Activated effector memory CD4-positive, alpha-beta T cell treated with anti-CD3 and anti-CD28 coated beads, Interleukin-2, amount 50 U/mL, for 16 hours (primary cell): ENCODE measurements at regions not wholly inside any gene's neighbourhood (a gene's known extent, or its start where the extent isn't known, plus 50 kb on each side); places are given as distances from the start of the nearest gene placed in this dataset.

Experiments
- DNase-seq: peaks from one replicate; pipeline ENCODE4 v3.0.0-alpha.2; 2020

DNA sequence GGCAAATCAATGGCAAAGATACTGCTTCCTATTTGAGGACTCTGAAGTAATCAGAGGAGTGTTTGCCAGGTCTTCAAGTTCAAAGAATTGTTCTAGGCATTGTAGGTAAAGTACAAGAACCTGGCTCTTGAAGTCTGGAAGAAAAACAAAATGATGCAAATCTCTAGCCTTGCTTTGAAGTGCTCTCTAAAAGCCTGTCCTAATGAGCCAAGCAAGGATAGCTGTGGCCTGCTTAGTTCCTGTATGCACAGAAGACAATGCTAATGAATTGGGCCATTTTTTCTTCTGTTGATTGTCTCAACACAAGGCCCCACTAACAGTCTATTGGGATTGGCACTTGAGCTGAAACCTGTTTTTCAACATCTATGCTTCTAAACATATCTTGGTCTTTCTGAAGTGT, 165.0 kb upstream of the POU3F2 start:
- DNase-seq: no peak

DNA sequence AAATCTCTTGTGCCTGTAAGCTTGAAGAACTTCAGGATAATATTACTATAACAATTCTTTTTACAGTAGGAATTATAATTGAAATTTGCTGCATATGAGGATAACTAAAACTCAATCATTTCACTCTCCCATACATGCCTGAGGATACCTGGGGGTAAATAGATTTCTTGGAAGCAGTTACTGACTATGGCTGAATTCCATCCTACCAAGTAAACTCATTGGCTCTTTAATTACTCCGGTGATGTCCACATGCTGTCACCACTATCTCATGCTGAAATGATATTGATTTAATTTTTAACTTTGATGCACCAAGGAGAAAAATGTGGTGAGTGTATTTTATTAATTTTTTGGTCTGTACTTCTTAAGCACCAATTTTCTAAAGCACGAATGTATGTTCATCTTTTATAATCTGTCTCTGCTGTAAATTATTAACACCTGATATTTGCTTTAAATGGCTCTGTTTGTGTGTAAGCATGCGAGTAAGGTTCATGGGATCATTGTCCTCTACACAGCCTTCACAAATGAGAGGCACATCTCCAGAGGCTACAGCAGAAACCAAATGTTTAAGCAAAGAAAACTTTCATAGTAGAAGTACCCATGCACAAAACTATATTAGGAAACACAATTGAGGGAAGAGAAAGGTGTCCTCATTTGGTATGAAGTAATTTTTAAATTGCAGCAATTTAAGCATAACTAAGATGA, 164.2 kb upstream of the POU3F2 start:
- DNase-seq: no peak

DNA sequence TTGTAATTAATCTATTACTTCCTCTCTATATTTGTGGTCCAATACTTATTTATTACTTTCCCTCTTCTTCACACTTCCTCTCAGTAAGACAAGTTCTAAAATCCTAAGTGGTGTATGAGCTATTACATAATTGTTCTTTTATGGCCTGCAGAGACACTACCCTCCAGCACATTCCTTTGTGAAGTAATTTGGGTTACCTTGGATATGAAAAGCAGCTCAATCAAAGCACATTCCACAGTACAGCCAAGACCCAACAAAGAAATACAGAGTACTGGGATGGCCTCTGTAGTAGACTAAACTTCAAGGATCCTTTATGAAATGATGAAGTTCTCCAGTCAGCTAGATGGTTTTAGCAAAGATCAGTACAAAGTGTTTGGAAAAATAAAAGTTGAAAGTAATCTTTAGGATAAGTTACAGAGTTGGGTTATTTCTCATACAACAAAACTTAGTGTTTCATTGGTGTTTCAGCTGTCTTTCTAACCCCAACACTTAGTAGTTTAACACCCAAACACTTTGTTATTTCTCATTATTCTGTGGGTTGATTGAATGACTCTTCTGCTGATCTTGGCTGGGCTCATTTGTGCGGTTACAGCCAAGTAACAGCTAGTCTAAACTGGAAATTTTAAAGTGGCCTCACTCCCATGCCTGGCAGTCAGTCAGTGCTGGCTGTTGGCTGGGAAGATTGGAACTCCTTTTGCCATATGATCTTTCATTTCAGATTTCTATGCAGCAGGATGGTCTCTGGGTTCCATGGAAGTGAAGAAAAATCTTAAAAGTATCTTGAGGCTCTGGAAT, 161.5 kb upstream of the POU3F2 start:
- no peak for DNase-seq

DNA sequence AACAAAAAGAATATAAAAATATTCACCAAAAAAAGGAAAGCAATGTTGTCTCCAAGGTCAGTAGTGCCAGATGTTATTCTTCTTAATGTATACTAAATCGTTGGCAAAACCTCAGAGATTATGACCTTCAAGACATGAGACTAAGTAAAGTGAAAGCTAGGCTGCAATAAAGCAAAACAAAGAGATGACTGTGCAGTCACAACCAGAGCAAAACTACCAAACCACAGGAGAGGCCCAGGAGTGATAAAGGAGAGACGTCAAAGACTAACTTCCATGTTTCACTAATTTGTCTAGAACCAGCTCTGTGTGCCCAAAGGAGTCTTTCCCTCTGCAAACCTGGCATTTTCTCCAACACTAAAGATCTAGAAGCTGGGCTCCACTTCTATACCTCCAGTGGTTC, 155.9 kb upstream of the POU3F2 start:
- no peak for DNase-seq

DNA sequence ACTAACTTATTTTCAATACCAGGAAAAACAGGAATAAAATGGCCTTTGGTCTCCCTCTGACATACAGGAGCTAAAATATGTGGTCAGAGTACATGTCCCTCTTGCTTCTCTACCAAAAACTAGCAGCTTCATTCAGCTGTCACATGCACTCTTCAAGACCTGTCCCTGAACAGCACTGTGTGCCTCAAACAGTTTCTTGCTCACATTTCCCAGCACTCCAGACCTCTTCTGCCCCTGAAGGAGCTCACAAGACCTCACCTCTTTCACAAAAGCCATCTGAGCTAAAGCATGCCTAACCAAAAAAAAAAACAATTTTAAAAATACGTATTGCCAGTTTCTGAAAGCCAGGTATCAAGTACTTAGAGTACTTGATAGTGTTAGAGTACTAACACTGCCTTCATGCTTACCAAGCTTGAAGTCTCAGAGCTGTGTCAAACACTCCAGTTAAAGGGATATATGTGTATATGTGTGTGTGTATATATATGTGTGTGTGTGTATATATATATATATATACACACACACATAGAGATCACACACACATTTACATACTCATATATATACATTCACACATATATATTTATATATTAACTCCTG, 148.3 kb upstream of the POU3F2 start:
- DNase-seq: no peak

DNA sequence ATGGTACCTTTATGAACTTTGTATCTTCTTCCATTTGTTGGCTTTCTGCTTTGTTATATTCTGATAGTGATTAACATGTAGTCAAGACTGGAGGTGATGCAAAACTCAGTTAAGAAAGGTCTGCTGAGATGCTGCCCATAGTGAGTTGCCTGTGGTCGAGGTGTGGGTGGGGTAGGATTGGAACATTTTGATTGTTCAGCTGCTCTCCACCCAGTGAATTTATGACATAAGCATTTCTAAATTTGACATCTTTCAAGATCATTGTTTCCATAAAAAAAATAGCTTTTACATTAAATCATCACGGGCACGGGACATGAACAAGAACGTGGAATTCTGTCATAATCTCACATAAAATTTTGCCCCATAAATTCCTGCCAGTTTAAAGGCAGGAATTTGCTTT, 146.6 kb upstream of the POU3F2 start:
- no peak for DNase-seq

DNA sequence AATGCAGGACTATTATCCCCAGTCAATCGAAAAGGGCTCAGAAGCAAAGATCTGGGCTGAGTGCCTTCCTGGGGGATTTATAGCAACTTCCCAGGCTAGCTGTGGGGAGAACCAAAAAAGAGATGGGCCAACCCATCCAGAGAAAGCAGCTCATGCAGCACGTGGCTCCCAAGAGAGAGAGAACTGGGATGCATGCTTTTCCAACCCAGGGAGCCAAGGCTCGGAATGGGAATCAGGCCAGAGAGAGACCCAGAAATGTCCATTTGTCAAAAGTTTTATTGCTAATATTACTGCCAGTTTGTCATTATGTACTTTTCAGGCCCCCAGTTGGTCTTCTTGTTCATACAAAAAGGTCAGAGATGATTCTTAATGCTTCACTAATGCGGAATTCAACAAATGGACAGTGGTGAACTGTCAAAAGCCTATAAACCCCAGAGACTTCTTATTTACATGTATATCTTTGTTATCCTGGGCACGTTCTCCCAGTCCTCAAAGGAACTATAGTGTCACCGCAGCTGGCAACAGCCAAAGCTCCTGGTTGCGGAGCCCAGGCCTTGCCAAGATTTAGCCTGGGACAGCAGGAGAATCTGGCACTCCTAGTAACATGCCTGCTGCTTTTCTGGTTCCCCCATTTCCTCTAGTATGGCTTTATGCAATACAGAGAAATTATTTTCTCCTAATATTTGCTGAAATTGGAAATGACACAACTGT, 139.1 kb upstream of the POU3F2 start:
- DNase-seq: no peak

DNA sequence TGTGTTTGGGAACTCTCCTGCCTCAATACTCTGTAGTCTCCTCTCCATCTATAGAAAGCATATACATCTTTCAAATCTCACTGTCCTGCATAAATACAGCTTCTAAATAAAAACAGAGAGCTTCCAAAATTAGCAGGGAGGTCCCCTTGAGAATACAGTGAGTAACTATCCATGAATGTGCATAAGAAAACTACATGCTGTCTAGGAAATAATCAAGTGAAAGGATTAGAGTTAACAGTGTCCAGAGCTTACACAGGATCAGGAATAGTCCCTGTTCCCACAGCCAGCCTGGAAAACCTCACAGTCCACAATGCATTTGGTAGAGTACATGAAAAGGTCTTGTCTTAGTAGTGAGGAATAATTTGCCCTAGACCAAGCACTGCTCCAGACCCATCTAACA, 123.0 kb upstream of the POU3F2 start:
- DNase-seq: no peak

DNA sequence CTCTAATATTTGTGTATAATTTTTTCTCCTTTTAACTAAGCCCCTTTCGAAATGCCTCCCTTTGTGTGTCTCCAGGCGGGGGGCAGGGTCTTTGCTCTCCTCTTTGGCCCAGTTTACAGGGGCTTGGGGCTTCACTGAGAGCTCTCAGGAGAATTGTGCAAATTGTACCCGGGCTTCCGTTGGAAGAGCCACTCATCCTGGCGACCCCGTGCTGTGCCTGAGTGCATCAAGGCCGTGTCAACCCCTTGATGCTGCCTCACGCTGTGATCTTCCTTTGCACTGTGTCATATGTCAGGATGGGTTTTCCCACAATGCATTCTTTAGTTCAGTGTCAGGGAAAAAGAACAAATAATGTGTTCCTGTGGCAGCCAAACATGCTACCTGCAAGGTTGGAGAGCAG, 118.0 kb upstream of the POU3F2 start:
- no peak for DNase-seq

DNA sequence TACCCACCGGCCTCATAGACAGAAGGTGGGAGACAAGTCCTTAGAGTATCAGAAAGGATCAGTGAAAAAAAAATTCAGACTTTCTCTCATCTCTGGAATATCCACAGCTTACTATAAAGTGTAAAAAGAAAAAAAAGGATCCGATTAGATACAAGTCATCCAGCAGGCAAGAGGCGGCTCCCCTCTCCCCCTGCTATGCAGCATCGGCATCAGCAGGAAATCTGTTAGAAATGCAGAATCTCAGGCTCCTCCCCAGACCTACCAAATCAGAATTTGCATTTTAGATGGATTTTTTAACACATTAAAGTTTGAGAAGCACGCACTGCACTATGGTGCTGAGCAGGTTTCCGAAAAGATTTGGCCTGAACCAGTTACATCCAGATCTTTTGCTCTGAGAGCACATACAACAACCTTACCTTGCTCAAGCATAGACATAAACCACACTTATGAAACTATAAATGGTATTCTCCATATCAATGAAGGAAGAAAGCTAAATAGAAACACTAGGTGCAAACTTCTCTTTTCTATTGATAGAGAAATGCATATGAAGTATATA, 117.0 kb upstream of the POU3F2 start:
- DNase-seq: no peak

DNA sequence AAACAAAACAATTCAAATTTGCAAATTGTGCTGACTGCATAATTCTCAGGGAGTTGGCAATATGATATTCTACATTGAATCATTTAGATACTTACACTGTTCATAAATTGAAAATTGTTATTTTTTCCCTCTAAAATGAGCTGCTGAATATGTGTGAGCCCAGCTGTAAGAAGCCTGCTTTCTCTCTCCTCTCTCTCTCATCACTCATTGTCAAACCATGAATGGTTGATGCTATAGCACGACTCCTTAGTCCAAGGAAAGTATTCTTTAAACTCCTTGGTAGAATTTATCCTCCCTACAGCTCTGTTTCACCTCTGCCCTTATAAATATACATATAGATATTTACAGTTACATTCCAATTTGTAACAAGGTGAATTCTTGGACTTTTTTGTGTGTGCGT, 116.4 kb upstream of the POU3F2 start:
- DNase-seq: no peak

DNA sequence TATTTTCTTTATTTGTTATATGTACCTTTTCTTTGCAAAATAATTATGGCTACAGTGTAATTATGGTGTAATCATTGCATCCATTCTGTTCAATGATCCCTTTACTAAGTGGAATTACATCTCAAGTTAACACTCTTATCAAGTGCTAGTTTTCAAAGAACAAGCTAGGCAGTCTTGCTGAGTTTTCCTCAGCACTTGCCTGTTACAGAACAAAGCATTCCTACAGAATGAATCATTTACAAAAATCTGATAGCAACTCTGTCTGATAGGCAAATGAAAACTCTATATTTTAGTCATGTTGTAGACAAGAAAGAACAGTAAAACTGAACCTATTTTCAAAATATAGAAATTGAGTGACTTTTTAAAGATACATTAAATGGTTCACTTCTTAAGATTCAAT, 109.8 kb upstream of the POU3F2 start:
- DNase-seq: no peak

DNA sequence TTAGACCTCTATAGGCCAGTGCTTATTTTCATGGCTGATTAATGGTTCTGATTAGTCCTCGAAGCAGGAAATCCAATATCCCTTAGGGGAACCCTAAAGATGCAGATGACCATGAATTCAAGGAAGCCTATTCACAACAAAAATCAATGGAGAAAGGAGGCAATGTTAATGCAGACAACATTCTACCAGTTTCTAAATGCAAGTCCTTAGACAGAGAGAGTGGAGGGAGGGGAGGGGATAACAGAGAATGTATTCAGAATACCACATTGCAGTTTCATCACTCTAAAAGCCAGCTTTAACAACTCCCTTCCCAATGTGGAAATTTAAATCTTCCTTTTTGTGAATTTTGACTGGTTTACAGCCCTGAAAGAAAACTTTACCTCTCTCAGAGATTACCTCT, 87.1 kb upstream of the POU3F2 start:
- no peak for DNase-seq

DNA sequence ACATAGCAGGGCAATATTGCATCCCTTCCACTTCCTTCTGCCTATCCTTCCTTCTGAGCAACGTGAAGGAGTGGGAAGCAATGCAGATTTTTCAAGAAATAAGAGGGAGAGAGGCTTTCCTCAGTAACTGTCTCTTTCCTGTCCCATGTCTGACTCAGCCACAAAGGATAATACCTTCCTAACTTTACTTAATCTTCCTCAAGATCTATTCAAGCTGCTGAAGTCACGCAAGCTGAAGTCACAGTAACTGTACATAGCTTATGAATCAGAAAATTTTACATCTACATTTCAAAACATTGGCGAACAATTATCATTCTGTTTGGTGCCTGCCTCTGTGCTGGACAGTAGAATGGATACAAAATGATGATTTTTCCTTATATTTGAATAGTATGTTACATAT, 86.4 kb upstream of the POU3F2 start:
- DNase-seq: no peak

DNA sequence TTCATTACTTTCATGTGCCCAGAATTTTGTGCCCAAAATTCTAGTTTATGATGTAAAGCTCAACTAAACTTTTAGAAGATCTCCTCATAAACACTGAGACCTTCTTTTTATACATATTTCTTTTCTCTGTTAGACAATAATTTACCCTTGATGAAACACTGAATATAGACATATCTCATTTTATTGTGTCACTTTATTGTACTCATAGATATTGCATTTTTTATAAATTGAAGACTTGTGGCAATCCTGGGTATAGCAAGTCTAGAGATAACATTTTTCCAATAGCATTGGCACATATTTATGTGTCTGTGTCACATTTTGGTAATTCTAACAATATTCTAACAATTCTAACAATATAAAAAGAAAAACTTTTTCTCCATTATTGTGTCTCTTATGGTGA, 74.9 kb upstream of the POU3F2 start:
- no peak for DNase-seq

DNA sequence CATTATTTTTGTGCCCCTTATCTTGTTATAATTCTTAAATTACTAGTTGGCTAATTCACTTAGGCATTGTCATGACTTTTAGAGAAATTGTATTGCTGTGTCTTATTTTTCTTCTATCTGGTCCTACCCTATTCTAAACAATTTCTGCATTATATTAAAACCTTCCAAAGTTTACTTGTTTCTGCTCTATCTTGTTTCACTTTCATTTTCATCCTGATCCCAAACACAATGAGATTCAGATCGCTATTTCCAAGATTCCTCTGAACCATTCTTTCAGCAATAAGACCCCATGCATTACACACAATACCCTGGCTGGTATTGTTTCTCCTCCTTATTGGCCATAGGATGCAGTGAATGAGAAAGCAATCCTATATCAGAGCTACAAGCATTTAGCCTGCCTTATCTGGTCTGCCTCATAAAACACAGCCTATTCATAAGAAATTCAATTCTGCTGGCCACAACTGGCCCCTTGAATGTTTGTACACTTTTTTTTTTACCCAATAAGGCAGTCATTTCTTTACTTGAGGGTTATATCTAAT, 69.9 kb upstream of the POU3F2 start:
- DNase-seq: no peak

DNA sequence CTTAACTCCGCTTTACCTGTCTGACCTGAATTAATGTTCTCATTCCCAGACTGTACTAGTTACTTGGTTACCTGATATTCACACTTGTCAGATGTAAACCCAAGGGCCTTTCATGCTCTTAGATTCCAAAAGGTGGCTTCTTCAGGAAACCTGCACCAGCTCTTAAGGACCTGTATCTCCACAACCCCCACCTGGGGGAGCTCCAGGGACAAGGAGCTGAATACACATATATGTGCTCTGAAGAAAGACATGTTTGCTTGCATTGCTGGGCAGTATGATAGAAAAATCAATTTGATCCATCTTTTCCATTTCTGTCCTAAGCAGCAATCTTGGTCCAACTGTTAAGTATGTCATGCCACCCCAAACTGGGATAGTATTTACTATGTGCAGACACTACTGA, 64.8 kb upstream of the POU3F2 start:
- no peak for DNase-seq

DNA sequence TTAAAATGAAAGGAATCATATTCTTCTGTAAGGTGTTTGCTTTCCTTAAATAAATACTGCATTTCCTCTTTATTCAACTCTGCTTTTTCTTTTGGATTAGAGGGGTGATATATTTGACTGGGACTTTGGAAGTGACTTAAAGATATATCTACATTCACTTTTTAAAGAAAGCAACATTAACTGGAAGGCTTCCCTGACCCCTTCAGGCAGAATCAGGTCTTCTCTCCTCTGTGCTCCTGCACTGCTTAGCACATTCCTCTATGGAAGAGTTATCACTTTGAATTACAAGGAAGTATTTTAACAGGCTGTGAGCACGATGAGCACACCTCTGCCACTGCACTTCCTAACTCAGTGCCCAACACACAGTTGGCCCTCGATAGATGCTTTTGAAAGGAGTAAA, 59.2 kb upstream of the POU3F2 start:
- no peak for DNase-seq

DNA sequence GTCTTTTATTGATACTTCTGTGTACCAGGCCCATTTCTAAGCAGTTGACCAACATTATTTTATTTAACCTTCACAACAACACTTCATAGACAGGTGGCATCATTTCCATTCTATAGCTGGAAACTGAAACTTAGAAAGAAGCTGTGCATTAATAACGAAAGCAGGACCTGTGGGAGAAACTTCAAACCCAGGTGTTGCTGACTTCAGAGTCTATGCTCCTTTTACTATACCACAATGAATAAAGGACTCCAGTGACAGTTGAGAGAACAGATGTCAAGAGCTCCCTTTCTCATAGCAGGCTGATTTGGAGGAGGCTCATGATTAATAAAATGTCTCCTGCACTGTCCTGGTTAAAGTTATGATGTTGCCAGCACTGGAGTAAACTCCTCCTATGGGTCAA, 56.6 kb upstream of the POU3F2 start:
- DNase-seq: no peak

DNA sequence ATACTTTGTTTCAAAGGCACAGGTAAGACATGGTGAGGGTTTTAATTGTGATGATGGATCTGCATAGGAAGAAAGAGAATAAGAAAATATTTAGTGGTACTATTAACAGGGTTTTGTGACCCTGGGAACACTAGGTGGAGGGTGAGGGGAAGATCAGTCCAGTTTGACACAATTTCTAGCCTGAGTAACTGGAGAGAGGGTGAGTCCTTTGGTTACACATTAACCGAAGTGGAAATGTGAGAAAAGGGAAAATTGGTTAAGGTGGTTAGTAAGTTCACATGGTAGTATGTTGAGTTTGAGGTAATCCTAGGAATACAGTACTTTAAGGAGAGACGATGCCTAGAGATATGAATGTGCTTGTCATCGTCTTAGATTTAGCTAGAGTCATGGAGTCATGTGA, 54.8 kb upstream of the POU3F2 start:
- DNase-seq: no peak

DNA sequence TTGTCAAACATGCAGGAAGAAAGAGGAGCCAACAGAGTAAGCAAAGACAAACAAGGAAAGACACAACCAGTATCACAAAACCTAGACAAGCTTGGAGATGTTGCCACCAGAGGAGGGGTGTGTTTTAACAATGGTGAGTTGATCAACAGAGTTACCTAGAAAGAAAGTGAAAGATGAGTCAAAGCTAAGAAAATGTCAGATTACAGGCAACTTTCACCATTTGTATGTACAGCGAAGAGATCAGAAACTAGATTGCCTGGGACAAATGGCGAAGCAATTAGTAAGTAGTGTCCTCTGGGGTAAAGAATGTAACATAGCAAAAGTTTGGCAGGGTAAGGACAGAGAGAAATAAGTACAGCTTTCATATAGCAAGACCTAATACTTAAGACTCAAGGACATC, 51.6 kb upstream of the POU3F2 start:
- no peak for DNase-seq

DNA sequence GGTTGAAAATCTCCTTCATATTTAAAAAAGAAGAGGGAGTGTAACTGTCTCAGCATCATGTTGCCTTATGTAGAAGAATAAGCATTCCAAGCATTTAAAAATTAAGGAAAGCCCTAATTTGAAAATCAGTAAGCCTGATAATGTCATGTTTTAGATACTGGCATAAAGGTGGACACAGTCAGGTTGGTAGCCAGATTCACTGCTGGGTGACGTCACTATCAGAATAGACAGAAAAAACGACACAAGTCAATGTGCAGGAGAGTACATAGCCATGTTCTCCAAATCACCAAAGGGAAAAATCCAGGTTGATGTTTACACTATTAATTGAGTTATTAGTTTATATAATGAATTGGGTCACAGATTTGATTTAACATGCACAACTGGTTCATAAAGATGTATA, 50.8 kb upstream of the POU3F2 start:
- no peak for DNase-seq
